ENCODE measurements at regions not wholly inside any gene's neighbourhood (a gene's known extent, or its start where the extent isn't known, plus 50 kb on each side); places are given as distances from the start of the nearest gene placed in this dataset.

- intact Hi-C loops (cut with micrococcal nuclease): no loop called here
- H3K4me1 Mint-ChIP-seq: peaks cover 0 to 3% (median 0%) of the 10 kb centered on the region in 7 donors
- Histone ChIP-seq H3K4me3 (ENCODE audit: low read length) (no peak overlapping the region), H3K4me1 (ENCODE audit: control insufficient read depth in 2 of 2, insufficient read depth in 2 of 2, low read length in 2 of 2) (no peaks in the 10 kb centered on the region), H3K36me3 (ENCODE audit: control insufficient read depth in 2 of 3, insufficient read depth in 3 of 3, low read length in 3 of 3) (no peaks in the 10 kb centered on the region), H3K9me3 (ENCODE audit: control insufficient read depth in 2 of 3, low read length in 3 of 3) (no peaks in the 10 kb centered on the region), H3K27me3 (ENCODE audit: control insufficient read depth in 2 of 2, insufficient read depth in 2 of 2, low read length in 2 of 2) (no peaks in the 10 kb centered on the region), H3K27ac (ENCODE audit: low read depth, low read length) (no peak overlapping the region)
- no peak overlapping the region for H3K4me3 Mint-ChIP-seq
- H3K36me3 Mint-ChIP-seq: no peaks in the 10 kb centered on the region
- H3K27me3 Mint-ChIP-seq: no peaks in the 10 kb centered on the region
- H3K27ac Mint-ChIP-seq: no peak overlapping the region
- CTCF ChIA-PET: no interaction called here
- POLR2A ChIA-PET: no interaction called here
- DNase-seq: no peak
- ATAC-seq: no peak
- peaks cover 0 to 13% (median 3%) of the 10 kb centered on the region in 11 donors for H3K9me3 Mint-ChIP-seq
These were observed 839.9 kb downstream of the MAT2B start for GRCh38 chr5:164345173-164345849.

DNA sequence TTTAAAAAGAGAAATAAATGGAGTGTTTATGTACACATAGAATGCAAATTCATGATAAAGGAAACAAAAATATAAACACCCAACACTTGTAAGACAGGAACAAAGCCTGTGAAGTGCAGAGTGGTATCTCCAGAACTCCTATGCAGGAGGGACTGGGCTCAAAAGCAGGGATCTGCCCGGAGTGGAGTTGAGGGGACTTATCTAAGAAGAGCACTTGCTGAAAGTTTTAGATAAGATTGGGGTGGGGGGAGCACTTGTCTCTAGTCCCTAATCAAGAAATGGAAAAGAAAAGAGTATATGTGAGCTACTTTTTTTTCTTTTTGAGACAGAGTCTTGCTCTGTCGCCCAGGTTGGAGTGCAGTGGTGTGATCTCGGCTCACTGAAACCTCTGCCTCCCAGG is 840.4 kb downstream of the MAT2B start:
- H3K27me3 Mint-ChIP-seq: no peaks in the 10 kb centered on the region
- H3K4me1 Mint-ChIP-seq: peaks cover 0 to 3% (median 0%) of the 10 kb centered on the region in 7 donors
- H3K4me3 ChIP-seq (ENCODE audit: low read length): no peak overlapping the region
- no peaks in the 10 kb centered on the region for H3K36me3 ChIP-seq (ENCODE audit: control insufficient read depth in 2 of 3, insufficient read depth in 3 of 3, low read length in 3 of 3)
- ChIA-PET CTCF (no interaction called here), POLR2A (no interaction called here)
- no peak overlapping the region for H3K27ac Mint-ChIP-seq
- no peaks in the 10 kb centered on the region for H3K36me3 Mint-ChIP-seq
- H3K9me3 Mint-ChIP-seq: peaks cover 0 to 17% (median 4%) of the 10 kb centered on the region in 11 donors
- no peaks in the 10 kb centered on the region for H3K4me1 ChIP-seq (ENCODE audit: control insufficient read depth in 2 of 2, insufficient read depth in 2 of 2, low read length in 2 of 2)
- intact Hi-C loops (cut with micrococcal nuclease): no loop called here
- no peak overlapping the region for H3K4me3 Mint-ChIP-seq
- ATAC-seq (no peak), DNase-seq (no peak)
- no peaks in the 10 kb centered on the region for H3K9me3 ChIP-seq (ENCODE audit: control insufficient read depth in 2 of 3, low read length in 3 of 3)
- H3K27me3 ChIP-seq (ENCODE audit: control insufficient read depth in 2 of 2, insufficient read depth in 2 of 2, low read length in 2 of 2): no peaks in the 10 kb centered on the region
- no peak overlapping the region for H3K27ac ChIP-seq (ENCODE audit: low read depth, low read length)

DNA sequence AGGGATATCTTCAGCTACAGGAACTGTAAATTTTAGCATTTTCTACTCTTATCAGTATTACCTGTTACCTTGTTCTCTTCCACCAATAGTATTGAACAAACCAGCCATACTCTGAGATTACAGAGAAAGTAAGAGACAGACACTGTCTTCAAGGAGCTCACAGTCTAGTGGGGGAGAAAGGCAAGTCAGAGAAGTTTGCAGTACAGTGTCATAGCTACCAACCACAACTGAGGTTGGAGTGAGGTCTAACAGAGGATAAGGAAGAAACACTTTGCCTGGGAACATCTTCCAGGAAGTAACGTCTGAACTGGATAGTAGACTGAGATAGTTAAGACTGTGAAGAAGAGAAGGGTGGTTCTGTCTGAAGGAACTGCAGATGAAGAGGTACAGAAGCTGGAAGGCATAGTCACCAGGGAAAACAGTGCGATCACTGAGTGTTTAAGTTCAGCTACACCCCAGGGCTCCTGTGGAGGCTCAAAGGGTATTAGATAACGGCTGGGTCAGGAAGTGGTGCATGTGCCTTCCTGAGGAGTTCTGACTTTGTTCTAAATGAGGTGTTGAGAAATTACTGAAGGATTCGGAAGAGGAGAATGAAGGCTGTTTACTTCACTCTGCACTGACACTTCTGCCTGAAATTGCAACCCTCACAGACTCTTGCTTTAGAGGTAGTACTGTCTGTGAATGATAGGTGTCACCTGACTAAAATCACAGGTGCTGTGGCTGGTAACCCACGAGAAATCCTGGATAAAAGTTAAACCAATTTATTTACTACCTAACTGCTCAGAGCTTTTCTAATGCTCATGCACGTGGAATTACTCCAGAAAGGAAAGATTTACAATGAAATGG is 841.6 kb downstream of the MAT2B start:
- intact Hi-C loops (cut with micrococcal nuclease): no loop called here
- no peaks in the 10 kb centered on the region for H3K4me1 ChIP-seq (ENCODE audit: control insufficient read depth in 2 of 2, insufficient read depth in 2 of 2, low read length in 2 of 2)
- H3K4me3 ChIP-seq (ENCODE audit: low read length): no peak overlapping the region
- Mint-ChIP-seq H3K27me3 (no peaks in the 10 kb centered on the region), H3K36me3 (no peaks in the 10 kb centered on the region), H3K9me3 (peaks cover 0 to 17% (median 4%) of the 10 kb centered on the region in 11 donors), H3K27ac (no peak overlapping the region), H3K4me1 (peaks cover 0 to 3% (median 0%) of the 10 kb centered on the region in 7 donors), H3K4me3 (no peak overlapping the region)
- DNase-seq (no peak), ATAC-seq (no peak)
- no peaks in the 10 kb centered on the region for H3K9me3 ChIP-seq (ENCODE audit: control insufficient read depth in 2 of 3, low read length in 3 of 3)
- ChIA-PET POLR2A (no interaction called here), CTCF (no interaction called here)
- no peaks in the 10 kb centered on the region for H3K27me3 ChIP-seq (ENCODE audit: control insufficient read depth in 2 of 2, insufficient read depth in 2 of 2, low read length in 2 of 2)
- H3K27ac ChIP-seq (ENCODE audit: low read depth, low read length): no peak overlapping the region
- no peaks in the 10 kb centered on the region for H3K36me3 ChIP-seq (ENCODE audit: control insufficient read depth in 2 of 3, insufficient read depth in 3 of 3, low read length in 3 of 3)

- H3K4me1 Mint-ChIP-seq: peaks cover 0 to 3% (median 0%) of the 10 kb centered on the region in 7 donors
- no peaks in the 10 kb centered on the region for H3K27me3 Mint-ChIP-seq
- intact Hi-C loops (cut with micrococcal nuclease): no loop called here
- H3K36me3 ChIP-seq (ENCODE audit: control insufficient read depth in 2 of 3, insufficient read depth in 3 of 3, low read length in 3 of 3): no peaks in the 10 kb centered on the region
- no peaks in the 10 kb centered on the region for H3K4me1 ChIP-seq (ENCODE audit: control insufficient read depth in 2 of 2, insufficient read depth in 2 of 2, low read length in 2 of 2)
- H3K9me3 Mint-ChIP-seq: peaks cover 0 to 17% (median 6%) of the 10 kb centered on the region in 11 donors
- H3K27me3 ChIP-seq (ENCODE audit: control insufficient read depth in 2 of 2, insufficient read depth in 2 of 2, low read length in 2 of 2): no peaks in the 10 kb centered on the region
- no peak overlapping the region for H3K4me3 Mint-ChIP-seq
- H3K4me3 ChIP-seq (ENCODE audit: low read length): no peak overlapping the region
- no peak overlapping the region for H3K27ac Mint-ChIP-seq
- ATAC-seq (no peak), DNase-seq (no peak)
- H3K9me3 ChIP-seq (ENCODE audit: control insufficient read depth in 2 of 3, low read length in 3 of 3): no peaks in the 10 kb centered on the region
- ChIA-PET POLR2A (no interaction called here), CTCF (no interaction called here)
- H3K36me3 Mint-ChIP-seq: no peaks in the 10 kb centered on the region
- H3K27ac ChIP-seq (ENCODE audit: low read depth, low read length): no peak overlapping the region
These were observed 844.8 kb downstream of the MAT2B start for GRCh38 chr5:164350236-164350635.

DNA sequence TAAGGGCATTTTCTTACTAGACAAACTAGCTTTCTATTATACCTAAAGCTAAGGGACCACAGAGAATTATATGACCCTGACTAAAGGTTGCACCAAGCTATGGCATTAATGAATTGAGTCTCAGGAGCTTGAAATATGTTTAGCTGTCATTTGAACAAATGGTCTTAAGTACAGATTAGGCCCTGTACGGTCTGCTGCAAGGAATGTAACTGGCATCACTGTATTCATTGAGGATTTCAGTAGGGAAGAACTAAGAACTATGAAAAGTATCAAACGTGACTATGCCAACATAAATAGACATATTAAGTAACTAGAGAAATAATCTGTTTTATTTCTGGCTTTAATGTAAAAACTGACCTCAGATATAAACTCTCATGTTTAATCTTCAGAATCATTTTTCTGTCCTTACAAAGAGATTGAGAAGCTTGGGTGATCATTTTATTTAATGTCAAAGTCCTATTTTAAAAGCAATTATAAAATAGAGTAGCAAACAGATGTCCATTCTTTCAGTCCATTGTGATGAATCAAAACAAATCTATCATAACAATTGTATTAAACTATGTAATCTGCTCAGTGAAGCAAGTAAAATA is 845.9 kb downstream of the MAT2B start:
- ATAC-seq: no peak
- CTCF ChIA-PET: no interaction called here
- H3K9me3 ChIP-seq (ENCODE audit: control insufficient read depth in 2 of 3, low read length in 3 of 3): no peaks in the 10 kb centered on the region
- Mint-ChIP-seq H3K9me3 (peaks cover 0 to 17% (median 5%) of the 10 kb centered on the region in 11 donors), H3K27ac (no peak overlapping the region), H3K4me1 (peaks cover 0 to 3% (median 0%) of the 10 kb centered on the region in 7 donors), H3K36me3 (no peaks in the 10 kb centered on the region), H3K27me3 (no peaks in the 10 kb centered on the region), H3K4me3 (no peak overlapping the region)
- POLR2A ChIA-PET: no interaction called here
- H3K4me1 ChIP-seq (ENCODE audit: control insufficient read depth in 2 of 2, insufficient read depth in 2 of 2, low read length in 2 of 2): no peaks in the 10 kb centered on the region
- no peaks in the 10 kb centered on the region for H3K36me3 ChIP-seq (ENCODE audit: control insufficient read depth in 2 of 3, insufficient read depth in 3 of 3, low read length in 3 of 3)
- H3K4me3 ChIP-seq (ENCODE audit: low read length): no peak overlapping the region
- no peak overlapping the region for H3K27ac ChIP-seq (ENCODE audit: low read depth, low read length)
- no peak for DNase-seq
- H3K27me3 ChIP-seq (ENCODE audit: control insufficient read depth in 2 of 2, insufficient read depth in 2 of 2, low read length in 2 of 2): no peaks in the 10 kb centered on the region
- intact Hi-C loops (cut with micrococcal nuclease): no loop called here

DNA sequence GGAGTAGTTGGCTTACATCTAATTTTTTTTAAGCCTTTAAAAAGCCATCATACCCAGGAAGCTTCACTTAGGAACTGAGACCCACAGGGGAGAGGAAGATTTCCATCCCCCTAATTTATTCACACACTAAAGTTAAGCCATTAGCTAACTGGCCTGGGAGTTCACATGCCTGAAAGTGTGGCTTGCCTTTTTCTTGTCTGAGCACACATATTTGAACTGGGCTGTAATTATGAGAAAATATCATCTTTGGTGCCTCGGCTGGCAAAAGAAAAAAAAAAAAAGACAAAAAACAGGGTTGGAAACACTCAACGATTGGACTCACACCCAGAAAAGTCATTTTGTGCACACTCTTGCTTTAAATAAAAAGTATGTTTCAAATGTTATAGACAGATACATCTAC is 847.3 kb downstream of the MAT2B start:
- Mint-ChIP-seq H3K4me3 (no peak overlapping the region), H3K4me1 (no peaks in the 10 kb centered on the region), H3K27ac (no peak overlapping the region), H3K36me3 (no peaks in the 10 kb centered on the region), H3K27me3 (no peaks in the 10 kb centered on the region), H3K9me3 (peaks cover 0 to 12% (median 3%) of the 10 kb centered on the region in 11 donors)
- DNase-seq: no peak
- H3K36me3 ChIP-seq (ENCODE audit: control insufficient read depth in 2 of 3, insufficient read depth in 3 of 3, low read length in 3 of 3): no peaks in the 10 kb centered on the region
- H3K27me3 ChIP-seq (ENCODE audit: control insufficient read depth in 2 of 2, insufficient read depth in 2 of 2, low read length in 2 of 2): no peaks in the 10 kb centered on the region
- intact Hi-C loops (cut with micrococcal nuclease): no loop called here
- no peaks in the 10 kb centered on the region for H3K9me3 ChIP-seq (ENCODE audit: control insufficient read depth in 2 of 3, low read length in 3 of 3)
- no peak overlapping the region for H3K27ac ChIP-seq (ENCODE audit: low read depth, low read length)
- no peak for ATAC-seq
- no peaks in the 10 kb centered on the region for H3K4me1 ChIP-seq (ENCODE audit: control insufficient read depth in 2 of 2, insufficient read depth in 2 of 2, low read length in 2 of 2)
- no peak overlapping the region for H3K4me3 ChIP-seq (ENCODE audit: low read length)
- POLR2A ChIA-PET: no interaction called here
- CTCF ChIA-PET: no interaction called here

Measured in naive thymus-derived CD4-positive, alpha-beta T cell (primary cell).